M059J (cell line): ENCODE measurements at regions not wholly inside any gene's neighbourhood (a gene's known extent, or its start where the extent isn't known, plus 50 kb on each side); places are given as distances from the start of the nearest gene placed in this dataset.
"Not testable (repeated sequence)": the region's sequence is repeated elsewhere in the genome, so short reads cannot be mapped to it uniquely, and the experiment has no call there.

ENCODE experiments used
- DNase-seq: peaks from one replicate; pipeline ENCODE4 v3.0.0-alpha.2; 2012; ENCODE audit warnings: low read depth

GRCh38 chr2:142649581-142649980 lies 227.9 kb upstream of the KYNU start:
- DNase-seq: no peak

DNA sequence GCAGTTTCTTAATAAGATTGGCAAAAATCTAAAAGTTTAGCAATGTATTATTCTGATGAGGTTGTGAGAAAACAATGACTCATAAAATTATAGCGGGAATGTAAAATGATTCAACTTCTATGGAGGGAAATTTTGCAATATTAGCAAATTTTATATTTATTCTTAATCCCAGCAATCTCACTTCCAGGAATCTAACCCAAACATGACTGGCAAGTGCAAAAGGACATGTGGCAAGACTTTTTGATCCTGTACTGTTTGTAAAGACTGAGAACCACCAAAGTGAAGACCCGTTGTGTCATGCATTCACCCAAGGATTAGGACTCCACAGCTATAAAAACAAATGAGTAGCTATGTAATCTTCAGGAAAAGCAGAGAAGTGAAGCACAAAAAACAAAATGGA lies 234.8 kb upstream of the KYNU start:
- no peak for DNase-seq

DNA sequence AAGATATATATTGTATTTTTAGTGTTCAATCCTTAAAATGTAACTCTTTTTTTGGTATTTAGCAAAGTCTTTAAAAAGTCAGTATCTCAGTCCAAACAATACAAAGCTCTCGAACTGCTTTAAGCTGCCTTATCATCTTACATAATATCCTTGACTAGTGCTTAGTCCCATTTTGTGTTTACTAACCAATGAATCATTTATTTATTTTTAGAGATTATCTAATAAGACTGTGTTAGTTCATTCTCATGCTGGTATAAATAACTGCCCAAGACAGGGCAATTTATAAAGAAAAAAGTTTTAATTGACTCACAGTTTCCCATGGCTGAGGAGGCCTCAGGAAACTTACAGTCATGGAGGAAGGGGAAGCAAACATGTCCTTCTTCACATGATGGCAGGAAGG lies 248.3 kb upstream of the KYNU start:
- peak; percentile 7 for DNase-seq

GRCh38 chr2:142621287-142621686 lies 256.2 kb upstream of the KYNU start:
- DNase-seq: no peak

DNA sequence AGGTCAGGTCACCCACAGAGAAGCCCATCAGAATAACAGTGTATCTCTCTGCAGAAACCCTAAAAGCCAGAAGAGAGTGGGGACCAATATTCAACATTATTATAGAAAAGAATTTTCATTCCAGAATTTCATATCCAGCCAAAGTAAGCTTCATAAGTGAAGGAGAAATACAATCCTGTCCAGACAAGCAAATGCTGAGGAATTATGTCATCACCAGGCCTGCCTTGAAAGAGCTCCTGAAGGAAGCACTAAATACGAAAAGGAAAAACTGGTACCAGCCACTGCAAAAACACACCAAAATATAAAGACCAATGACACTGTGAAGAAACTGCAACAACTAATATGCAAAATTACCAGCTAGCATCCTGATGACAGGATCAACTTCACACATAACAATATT lies 260.0 kb upstream of the KYNU start:
- no peak for DNase-seq

GRCh38 chr2:142615876-142616275 lies 261.6 kb upstream of the KYNU start:
- DNase-seq: no peak

DNA sequence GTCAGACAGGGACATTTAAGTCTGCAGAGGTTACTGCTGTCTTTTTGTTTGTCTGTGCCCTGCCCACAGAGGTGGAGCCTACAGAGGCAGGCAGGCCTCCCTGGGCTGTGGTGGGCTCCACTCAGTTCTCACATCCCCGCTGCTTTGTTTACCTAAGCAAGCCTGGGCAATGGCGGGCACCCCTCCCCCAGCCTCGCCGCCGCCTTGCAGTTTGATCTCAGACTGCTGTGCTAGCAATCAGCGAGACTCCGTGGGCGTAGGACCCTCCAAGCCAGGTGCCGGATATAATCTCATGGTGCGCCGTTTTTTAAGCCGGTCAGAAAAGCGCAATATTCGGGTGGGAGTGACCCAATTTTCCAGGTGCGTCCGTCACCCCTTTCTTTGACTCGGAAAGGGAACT lies 264.3 kb upstream of the KYNU start:
- DNase-seq: not testable (repeated sequence)

DNA sequence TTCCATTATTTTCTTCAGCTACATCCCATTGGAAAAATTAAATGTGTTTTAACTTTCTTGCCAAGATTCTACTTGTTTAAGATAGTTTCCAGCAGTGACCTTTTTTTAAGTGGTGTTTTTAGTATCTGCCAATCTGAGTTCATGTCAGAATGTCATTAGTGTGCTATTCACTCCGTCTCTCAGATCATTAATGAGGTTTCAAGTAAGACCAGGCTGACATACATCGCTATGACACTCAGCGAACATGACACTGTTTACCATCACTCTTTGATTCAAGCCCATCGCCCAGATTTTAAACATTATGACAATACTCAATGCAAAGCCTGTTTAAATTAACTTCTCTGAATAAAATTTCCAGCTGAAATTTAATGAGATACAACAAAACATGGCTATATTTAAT lies 272.0 kb upstream of the KYNU start:
- no peak for DNase-seq

GRCh38 chr2:142603759-142604158 lies 273.7 kb upstream of the KYNU start:
- peak; percentile 15 for DNase-seq

DNA sequence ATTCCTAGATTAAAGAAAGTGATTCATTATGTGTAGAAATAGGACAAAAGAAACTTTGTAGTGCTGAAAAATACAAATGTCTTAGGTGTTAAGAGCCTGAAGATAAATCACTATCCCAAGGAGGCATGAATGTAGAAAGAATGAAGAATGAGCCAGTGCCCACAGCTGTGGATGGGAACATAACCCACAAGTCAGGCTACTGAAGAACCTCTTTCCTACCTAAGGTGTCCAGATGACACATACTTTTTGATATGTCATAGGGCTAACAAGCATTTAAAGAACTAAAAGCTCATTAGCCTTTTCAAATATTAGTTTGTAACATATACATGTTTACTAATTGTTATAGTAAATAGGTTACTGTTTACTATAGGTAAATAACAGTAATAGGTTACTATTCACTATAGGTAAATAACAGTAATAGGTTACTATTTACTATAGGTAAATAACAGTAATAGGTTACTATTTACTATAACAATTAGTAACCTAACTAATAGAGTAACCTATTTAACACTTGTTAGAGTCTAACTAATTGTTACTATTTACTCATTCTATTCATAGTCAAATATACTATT lies 275.0 kb upstream of the KYNU start:
- no peak for DNase-seq

DNA sequence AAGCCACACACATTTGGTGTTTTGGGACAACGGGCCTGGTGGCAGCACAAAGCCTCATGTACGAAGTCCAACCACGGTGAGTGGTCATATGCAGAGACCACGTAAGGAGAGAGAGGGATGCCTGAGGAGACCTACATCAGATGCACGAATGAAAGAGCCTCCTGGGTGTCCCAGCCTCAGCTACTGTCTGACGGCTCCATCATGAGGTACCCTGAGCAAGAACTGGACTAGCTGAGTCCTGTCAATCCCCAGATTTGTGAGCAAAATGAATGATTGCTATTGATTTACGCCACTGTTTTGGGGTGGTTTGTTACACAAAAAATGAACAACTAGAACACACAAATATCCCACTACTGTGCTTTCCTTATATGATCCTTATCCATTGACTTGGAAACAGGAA lies 275.7 kb upstream of the KYNU start:
- no peak for DNase-seq

DNA sequence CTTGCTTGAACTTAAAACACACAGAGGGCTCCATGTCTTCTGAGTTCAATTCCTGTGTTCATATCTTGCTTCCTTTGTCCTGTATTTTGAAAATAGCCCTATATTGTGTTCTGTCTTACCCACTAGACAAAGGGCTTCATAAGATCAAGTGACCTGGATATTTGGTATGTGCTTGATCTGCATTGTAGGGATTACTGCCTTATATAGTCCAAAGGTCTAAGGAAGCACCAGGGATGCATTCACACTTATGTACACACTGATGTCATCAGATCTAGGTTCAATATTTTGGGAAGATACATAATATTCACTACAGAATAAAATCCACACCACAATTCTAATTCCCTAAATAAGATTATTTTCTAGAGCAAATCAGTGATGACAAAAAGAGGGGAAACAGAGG lies 278.0 kb upstream of the KYNU start:
- no peak for DNase-seq

- peak; percentile 20 for DNase-seq
Observed at GRCh38 chr2:142598846-142599245, 278.6 kb upstream of the KYNU start.

DNA sequence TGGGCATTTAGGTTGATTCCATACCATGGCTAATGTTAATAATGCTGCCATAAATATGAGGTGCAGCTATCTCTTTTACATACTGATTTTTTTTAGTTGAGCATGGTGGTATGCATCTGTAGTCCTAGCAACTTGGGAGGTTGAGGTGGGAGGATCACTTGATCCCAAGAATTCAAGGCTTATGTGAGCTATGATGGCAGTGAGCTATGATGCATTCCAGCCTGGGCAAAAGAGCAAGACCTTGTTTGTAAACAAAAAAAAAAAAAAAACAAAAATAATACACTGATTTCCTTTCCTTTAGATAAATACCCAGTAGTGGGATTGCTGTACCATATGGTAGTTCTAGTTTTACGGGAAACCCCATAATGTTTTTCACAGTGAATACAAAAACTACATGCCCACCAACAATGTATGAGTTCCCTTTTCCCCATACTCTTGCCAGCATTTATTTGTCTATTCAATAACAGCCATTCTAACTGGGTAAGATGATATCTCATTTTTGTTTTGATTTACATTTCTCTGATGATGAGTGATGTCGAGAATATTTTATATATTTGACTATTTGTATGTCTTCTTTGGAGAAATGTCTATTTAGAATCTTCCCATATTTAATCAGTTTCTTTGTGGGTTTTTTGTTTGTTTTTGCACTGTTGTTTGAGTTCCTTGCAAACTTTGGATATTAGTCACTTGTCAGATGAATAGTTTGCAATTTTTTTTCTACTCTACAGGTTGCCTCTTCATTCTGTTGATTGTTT lies 281.0 kb upstream of the KYNU start:
- DNase-seq: peak; percentile 74

- DNase-seq: no peak
Observed at GRCh38 chr2:142594935-142595334, 282.5 kb upstream of the KYNU start.

GRCh38 chr2:142592171-142592570 lies 285.3 kb upstream of the KYNU start:
- DNase-seq: no peak

- DNase-seq: no peak
Observed at GRCh38 chr2:142591420-142591819, 286.0 kb upstream of the KYNU start.

- DNase-seq: peak; percentile 51
Observed at GRCh38 chr2:142588269-142588668, 289.2 kb upstream of the KYNU start.

DNA sequence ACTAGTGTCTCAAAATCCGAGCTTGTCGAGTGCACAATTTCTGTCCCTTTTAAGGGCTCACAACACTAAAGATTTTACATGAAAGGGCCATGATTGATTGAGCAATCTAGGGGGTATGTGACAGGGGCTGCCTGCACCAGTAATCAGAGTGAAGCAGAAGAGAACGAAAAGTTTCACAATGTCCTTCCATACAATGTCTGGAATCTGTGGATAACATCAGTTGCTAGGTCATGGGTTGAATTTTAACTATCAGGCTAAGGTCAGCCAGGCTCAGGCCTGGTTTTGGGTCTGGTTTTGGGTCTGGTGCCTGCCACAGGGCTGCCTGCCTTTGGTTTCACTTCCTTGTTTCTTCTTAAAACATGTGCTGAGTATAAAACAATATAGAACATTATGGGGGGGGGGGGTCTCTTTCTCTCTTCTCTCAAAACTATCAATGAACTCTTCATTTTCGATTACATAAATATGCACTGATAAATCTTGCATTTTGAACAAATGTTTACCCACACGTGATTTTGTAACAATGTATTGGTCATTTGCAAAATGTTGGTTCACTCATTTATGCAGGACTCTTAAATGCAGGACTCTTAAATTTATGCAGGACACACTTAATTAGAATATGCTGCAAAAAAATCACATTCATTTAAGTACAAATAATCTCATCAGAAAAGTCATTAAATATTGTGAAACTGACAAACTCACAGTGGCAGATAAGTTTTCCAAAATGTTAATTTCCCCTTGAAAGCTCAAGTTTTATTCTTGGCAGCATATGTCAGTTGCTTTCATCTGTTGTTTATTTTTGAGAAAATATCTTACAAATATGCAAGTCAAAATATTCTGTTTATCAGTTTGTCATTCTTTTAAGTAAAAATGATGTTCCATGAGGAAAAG lies 290.5 kb upstream of the KYNU start:
- no peak for DNase-seq

GRCh38 chr2:142585785-142586184 lies 291.7 kb upstream of the KYNU start:
- DNase-seq: no peak

DNA sequence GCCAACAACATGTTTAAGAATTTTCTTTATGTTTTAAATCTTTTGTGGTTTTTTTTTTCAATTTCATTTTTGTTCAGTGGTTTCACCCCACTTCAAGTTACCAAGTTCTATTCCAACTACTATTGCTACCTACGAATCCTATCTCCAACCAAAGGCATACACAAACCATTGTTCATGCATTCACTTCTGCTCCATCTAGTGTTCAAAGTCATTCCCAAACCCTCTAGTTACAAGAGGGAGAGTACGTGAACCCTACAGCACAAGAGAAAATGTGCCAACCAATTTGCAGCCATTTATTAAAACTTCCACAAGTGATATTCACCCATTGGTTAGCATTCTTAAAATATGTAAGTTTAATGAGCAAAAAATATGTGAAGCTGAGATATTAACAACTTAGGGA lies 295.1 kb upstream of the KYNU start:
- no peak for DNase-seq

DNA sequence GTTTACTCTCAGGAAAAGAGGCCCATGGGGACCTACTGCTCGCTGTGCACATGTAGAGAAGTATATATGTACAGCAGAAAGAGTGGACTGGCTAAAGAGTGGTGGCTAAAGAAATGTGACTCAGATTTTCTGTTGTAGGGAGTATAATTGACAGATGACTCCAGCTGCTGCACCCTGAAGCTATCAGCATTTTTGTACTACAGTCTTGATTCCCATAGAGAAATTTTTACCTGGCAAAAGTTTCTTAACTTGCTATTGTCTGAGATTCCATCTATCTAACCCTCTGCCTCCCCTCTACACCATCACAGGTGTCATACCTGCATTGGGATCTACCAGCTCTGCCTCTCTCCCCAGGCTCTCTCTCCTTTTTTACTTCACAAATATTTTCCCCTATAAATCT lies 296.0 kb upstream of the KYNU start:
- DNase-seq: no peak

DNA sequence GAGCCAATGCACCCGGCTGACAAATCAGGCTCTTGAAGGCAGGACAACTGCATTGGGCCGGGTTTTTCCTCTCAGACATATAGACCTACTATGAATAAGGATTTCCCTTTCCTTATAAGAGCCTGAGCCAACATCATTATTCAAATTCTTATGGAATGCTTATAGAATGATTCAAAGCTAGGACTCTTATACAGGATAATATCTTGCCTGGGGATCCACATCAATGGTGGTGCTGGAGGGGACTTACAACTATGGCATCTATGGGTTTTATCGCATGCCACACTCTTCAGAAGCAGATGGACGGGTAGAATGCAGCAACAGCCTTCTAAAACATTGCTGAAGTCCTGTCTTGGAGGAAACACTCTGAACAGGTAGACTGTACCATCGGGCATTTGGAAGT lies 296.8 kb upstream of the KYNU start:
- DNase-seq: no peak
